Activated T-helper 1 cell treated with anti-CD3 and anti-CD28 coated beads, Interleukin-12 subunit alpha, Interleukin-12 subunit beta, Interleukin-2, Interleukin-4 antibody, amounts not matched to agents 30 ng/mL and 10 ng/mL and 1 ng/mL, durations not matched to agents 14 hours and 24 hours and 36 hours (primary cell): ENCODE measurements at regions not wholly inside any gene's neighbourhood (a gene's known extent, or its start where the extent isn't known, plus 50 kb on each side); places are given as distances from the start of the nearest gene placed in this dataset.

Source experiments
- DNase-seq: peaks from one replicate; pipeline ENCODE4 v3.0.0; 2021; ENCODE audit warnings: low spot score
- H3K27ac Mint-ChIP-seq: one replicate; pipeline ENCODE4 v1.8.0; 2021; ENCODE audit warnings: mild to moderate bottlenecking, mixed read lengths
- H3K27me3 Mint-ChIP-seq: one replicate; pipeline ENCODE4 v1.8.0; 2022; ENCODE audit warnings: mild to moderate bottlenecking, moderate library complexity, mixed read lengths; ENCODE audit not compliant: insufficient read depth
- H3K36me3 Mint-ChIP-seq: one replicate; pipeline ENCODE4 v1.8.0; 2021; ENCODE audit warnings: low read depth, mixed read lengths
- H3K4me1 Mint-ChIP-seq: one replicate; pipeline ENCODE4 v1.8.0; 2021; ENCODE audit warnings: low read depth, mixed read lengths
- H3K4me3 Mint-ChIP-seq: one replicate; pipeline ENCODE4 v1.8.0; 2021; ENCODE audit warnings: mild to moderate bottlenecking, moderate library complexity, mixed read lengths
- H3K9me3 Mint-ChIP-seq: one replicate; pipeline ENCODE4 v1.8.0; 2021; ENCODE audit warnings: mixed read lengths
- intact Hi-C: fragments of 100-400 bp; cut with micrococcal nuclease; formaldehyde crosslinking; loops from one replicate; pipeline ENCODE4 v1.15.1; 2024

- peaks cover 7% of the 10 kb centered on the region for H3K9me3 Mint-ChIP-seq
- H3K4me1 Mint-ChIP-seq: no peaks in the 10 kb centered on the region
- no peak overlapping the region for H3K4me3 Mint-ChIP-seq
- intact Hi-C loops: no loop called here
- no peak overlapping the region for H3K27ac Mint-ChIP-seq
- no peaks in the 10 kb centered on the region for H3K27me3 Mint-ChIP-seq
- DNase-seq: no peak
- H3K36me3 Mint-ChIP-seq: no peaks in the 10 kb centered on the region
Measured at GRCh38 chr5:27705661-27706060, 667.3 kb upstream of the CDH9 start.

DNA sequence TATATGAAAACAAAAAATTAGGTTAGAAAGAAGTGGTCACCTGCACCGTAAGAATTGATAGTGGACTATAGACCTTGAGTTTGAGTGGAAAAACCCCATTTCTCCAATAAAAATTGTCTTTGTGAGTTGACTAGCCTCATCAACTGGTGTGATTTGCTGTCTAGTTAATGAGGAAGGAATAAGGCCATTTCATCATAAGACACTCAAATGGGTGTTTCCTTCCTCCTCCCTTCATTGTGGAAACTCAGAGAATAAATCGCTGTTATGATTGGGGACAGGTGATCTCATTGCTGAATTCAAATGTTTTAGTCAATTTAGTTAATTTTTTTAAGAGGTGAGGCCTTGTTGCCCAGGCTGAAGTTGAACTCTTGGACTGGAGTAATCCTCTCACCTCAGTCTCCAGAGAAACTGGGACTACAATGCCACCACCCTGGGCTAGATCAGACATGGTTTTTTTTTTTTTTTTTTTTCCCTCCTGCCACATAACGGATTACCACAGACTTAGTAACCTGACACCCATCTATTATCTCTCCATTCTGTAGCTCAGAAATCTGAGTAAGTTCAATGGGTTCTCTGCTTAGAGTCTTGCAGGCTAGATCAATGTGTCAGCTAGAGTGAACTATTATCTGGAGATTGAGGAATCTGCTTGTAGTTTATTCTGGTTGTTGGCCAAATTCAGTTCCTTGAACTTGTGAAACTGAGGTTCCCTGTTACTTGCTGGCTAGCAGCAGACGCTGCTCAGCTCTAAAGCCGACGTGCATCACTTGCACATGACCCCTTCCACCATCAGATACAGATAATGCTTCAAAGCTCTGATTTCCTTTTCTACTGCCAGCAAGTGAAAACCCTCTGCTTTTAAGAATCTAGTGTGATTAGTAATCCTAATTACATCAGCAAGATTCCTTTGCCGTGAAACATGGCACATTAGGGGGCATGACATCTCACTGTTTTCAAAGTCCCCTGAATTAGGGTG is 663.8 kb upstream of the CDH9 start:
- Mint-ChIP-seq H3K27me3 (no peaks in the 10 kb centered on the region), H3K27ac (no peak overlapping the region), H3K36me3 (no peaks in the 10 kb centered on the region), H3K4me3 (no peak overlapping the region), H3K9me3 (peaks cover 11% of the 10 kb centered on the region), H3K4me1 (no peaks in the 10 kb centered on the region)
- intact Hi-C loops: no loop called here
- no peak for DNase-seq

- Mint-ChIP-seq H3K27me3 (no peaks in the 10 kb centered on the region), H3K4me1 (no peaks in the 10 kb centered on the region), H3K27ac (no peak overlapping the region), H3K9me3 (peaks cover 11% of the 10 kb centered on the region), H3K36me3 (no peaks in the 10 kb centered on the region), H3K4me3 (no peak overlapping the region)
- intact Hi-C loops: no loop called here
- no peak for DNase-seq
Measured at GRCh38 chr5:27700526-27700925, 662.1 kb upstream of the CDH9 start.

- Mint-ChIP-seq H3K9me3 (peaks cover 27% of the 10 kb centered on the region), H3K4me3 (no peak overlapping the region), H3K27me3 (no peaks in the 10 kb centered on the region), H3K4me1 (no peaks in the 10 kb centered on the region), H3K36me3 (no peaks in the 10 kb centered on the region), H3K27ac (no peak overlapping the region)
- DNase-seq: no peak
- intact Hi-C loops: no loop called here
Measured at GRCh38 chr5:27682600-27682999, 644.2 kb upstream of the CDH9 start.

DNA sequence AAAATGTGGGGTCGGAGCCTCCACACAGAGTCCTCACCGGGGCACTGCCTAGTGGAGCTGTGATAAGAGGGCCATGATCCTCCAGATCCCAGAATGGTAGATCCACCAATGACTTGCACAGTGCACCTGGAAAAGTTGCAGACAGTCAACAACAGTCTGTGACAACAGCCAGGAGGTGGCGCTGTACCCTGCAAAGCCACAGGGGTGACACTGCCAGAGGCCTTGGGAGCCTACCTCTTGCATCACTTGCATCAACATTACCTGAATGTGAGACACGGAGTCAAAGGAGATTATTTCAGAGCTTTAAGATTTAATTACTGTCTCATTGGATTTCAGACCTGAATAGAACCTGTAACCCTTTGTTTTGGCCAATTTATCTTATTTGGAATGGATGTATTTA is 614.1 kb upstream of the CDH9 start:
- Mint-ChIP-seq H3K4me3 (no peak overlapping the region), H3K27ac (no peak overlapping the region), H3K27me3 (no peaks in the 10 kb centered on the region), H3K9me3 (peaks cover 23% of the 10 kb centered on the region), H3K36me3 (no peaks in the 10 kb centered on the region), H3K4me1 (no peaks in the 10 kb centered on the region)
- intact Hi-C loops: no loop called here
- no peak for DNase-seq

DNA sequence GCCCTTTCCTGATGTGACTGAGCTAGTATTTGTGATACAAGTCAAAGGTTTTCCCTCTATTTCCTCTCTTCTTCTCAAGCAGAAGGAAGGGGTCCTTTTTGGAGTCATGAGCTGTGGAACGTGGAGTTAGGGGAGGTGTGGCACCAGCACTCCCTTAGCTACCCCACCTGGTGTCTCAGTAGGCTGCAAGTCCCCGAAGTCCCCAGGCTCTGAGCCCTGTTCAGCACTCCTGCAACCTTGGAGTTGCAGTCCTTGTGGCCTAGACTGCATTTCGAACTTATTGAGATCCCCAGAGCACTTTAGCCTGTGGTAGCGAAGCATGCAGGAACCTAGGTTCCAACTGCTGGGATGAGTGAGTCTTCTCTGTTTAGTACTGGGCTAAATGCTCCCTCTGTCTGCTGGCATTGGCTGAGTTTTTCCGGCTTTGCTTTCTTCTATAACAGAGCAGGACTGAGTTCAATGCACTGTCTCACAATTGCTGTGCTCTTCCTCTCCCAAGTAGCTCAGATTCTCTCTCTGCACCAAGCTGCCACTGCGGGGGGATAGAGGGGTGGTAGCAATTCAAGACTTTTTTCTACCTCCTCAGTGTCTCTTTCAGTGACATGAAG is 600.7 kb upstream of the CDH9 start:
- H3K36me3 Mint-ChIP-seq: no peaks in the 10 kb centered on the region
- no peaks in the 10 kb centered on the region for H3K27me3 Mint-ChIP-seq
- H3K4me3 Mint-ChIP-seq: no peak overlapping the region
- peaks cover 15% of the 10 kb centered on the region for H3K9me3 Mint-ChIP-seq
- H3K4me1 Mint-ChIP-seq: no peaks in the 10 kb centered on the region
- no peak overlapping the region for H3K27ac Mint-ChIP-seq
- no peak for DNase-seq
- intact Hi-C loops: no loop called here

GRCh38 chr5:27619982-27620381 is 581.6 kb upstream of the CDH9 start:
- no peaks in the 10 kb centered on the region for H3K36me3 Mint-ChIP-seq
- no peaks in the 10 kb centered on the region for H3K27me3 Mint-ChIP-seq
- intact Hi-C loops: no loop called here
- H3K4me3 Mint-ChIP-seq: no peak overlapping the region
- no peaks in the 10 kb centered on the region for H3K4me1 Mint-ChIP-seq
- DNase-seq: no peak
- no peak overlapping the region for H3K27ac Mint-ChIP-seq
- peaks cover 9% of the 10 kb centered on the region for H3K9me3 Mint-ChIP-seq

DNA sequence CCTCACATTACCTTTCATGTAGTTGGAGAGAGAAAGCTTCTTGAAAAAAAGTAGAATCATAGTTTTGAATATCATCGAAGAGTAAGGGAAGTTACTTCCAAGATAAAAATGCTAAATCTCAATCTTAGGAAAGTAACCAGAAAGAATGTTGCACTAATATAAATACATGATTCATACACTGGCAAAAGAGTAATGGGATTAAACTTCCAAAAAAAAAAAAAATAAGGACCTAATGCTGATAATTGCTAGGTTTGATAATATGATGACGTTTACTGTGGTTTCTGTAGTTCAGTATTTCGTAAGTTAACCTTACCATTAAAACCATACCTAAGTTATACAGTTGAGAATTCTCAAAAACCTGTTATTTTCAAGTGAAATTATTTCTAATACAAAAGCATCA is 573.8 kb upstream of the CDH9 start:
- Mint-ChIP-seq H3K9me3 (peaks cover 21% of the 10 kb centered on the region), H3K27me3 (no peaks in the 10 kb centered on the region), H3K4me3 (no peak overlapping the region), H3K4me1 (no peaks in the 10 kb centered on the region), H3K27ac (no peak overlapping the region), H3K36me3 (no peaks in the 10 kb centered on the region)
- intact Hi-C loops: no loop called here
- no peak for DNase-seq

- Mint-ChIP-seq H3K4me3 (no peak overlapping the region), H3K4me1 (no peaks in the 10 kb centered on the region), H3K27ac (no peak overlapping the region), H3K36me3 (no peaks in the 10 kb centered on the region), H3K9me3 (peaks cover 16% of the 10 kb centered on the region), H3K27me3 (no peaks in the 10 kb centered on the region)
- DNase-seq: no peak
- intact Hi-C loops: no loop called here
Measured at GRCh38 chr5:27608992-27609391, 570.6 kb upstream of the CDH9 start.

- intact Hi-C loops: no loop called here
- no peak overlapping the region for H3K27ac Mint-ChIP-seq
- no peaks in the 10 kb centered on the region for H3K27me3 Mint-ChIP-seq
- H3K9me3 Mint-ChIP-seq: peaks cover 23% of the 10 kb centered on the region
- H3K4me1 Mint-ChIP-seq: no peaks in the 10 kb centered on the region
- no peak overlapping the region for H3K4me3 Mint-ChIP-seq
- DNase-seq: no peak
- no peaks in the 10 kb centered on the region for H3K36me3 Mint-ChIP-seq
Measured at GRCh38 chr5:27598576-27598975, 560.2 kb upstream of the CDH9 start.

DNA sequence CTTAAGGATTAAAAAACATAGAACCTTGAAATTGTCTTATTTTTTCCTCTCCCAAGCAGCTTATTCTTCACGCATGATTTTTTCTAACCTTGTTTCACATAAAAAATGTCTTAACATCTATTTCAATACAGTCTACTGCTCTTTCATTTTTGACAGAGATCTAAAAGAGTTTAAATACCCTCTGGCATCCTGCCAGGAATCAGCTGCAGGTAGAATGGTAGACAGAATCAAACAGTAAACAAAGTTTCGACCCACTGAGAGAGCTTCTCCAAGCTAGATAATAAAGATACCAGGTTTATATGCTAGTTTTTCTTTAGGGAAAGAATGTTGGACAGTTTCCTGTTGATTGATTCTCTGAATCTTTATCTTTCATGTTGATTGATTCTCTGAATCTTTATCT is 555.8 kb upstream of the CDH9 start:
- H3K4me1 Mint-ChIP-seq: no peaks in the 10 kb centered on the region
- H3K36me3 Mint-ChIP-seq: no peaks in the 10 kb centered on the region
- intact Hi-C loops: no loop called here
- no peak overlapping the region for H3K4me3 Mint-ChIP-seq
- H3K27me3 Mint-ChIP-seq: no peaks in the 10 kb centered on the region
- H3K27ac Mint-ChIP-seq: no peak overlapping the region
- DNase-seq: no peak
- H3K9me3 Mint-ChIP-seq: peaks cover 19% of the 10 kb centered on the region

DNA sequence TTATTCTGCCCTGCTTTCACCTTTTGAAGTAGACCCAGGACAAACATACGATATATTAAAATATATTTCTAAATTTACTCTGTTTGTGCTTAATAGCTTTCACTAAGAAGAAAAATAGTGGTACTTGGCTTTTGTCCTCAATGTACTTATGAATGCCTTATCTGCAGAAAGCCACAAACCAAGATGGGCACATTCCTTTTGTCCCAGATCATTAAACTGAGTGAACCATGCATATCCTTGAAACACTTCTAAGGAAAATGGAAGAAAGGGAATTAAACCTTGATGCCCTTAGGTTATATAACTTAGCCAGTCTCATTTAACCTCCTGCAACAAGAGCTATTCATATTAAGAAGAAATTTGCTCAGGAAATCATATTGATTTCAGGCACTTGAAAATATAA is 553.8 kb upstream of the CDH9 start:
- DNase-seq: no peak
- H3K27ac Mint-ChIP-seq: no peak overlapping the region
- peaks cover 34% of the 10 kb centered on the region for H3K9me3 Mint-ChIP-seq

GRCh38 chr5:27590503-27590902 is 552.1 kb upstream of the CDH9 start:
- Mint-ChIP-seq H3K36me3 (no peaks in the 10 kb centered on the region), H3K4me1 (no peaks in the 10 kb centered on the region), H3K27me3 (no peaks in the 10 kb centered on the region), H3K4me3 (no peak overlapping the region), H3K9me3 (peaks cover 26% of the 10 kb centered on the region), H3K27ac (no peak overlapping the region)
- intact Hi-C loops: no loop called here
- DNase-seq: no peak

More for the DNA sequence above, 553.8 kb upstream of the CDH9 start:
- H3K27me3 Mint-ChIP-seq: no peaks in the 10 kb centered on the region
- H3K4me1 Mint-ChIP-seq: no peaks in the 10 kb centered on the region
- H3K4me3 Mint-ChIP-seq: no peak overlapping the region
- intact Hi-C loops: no loop called here
- H3K36me3 Mint-ChIP-seq: no peaks in the 10 kb centered on the region
